ENCODE measurements at regions not wholly inside any gene's neighbourhood (a gene's known extent, or its start where the extent isn't known, plus 50 kb on each side); places are given as distances from the start of the nearest gene placed in this dataset.

GRCh38 chr15:31806106-31806505 is 224.2 kb upstream of the CHRNA7 start:
- no peak overlapping the region for H3K4me3 ChIP-seq (ENCODE audit: control insufficient read depth in 1 of 7, extremely low read depth in 1 of 7, insufficient read depth in 4 of 7, low read depth in 2 of 7, low read length in 6 of 7)
- CTCF ChIA-PET = no interaction called here
- H3K4me1 ChIP-seq (ENCODE audit: control extremely low read depth in 1 of 4, control insufficient read depth in 4 of 4, insufficient read depth in 4 of 4, low read length in 3 of 4) = no peaks in the 10 kb centered on the region
- POLR2A ChIA-PET = no interaction called here
- H3K27ac ChIP-seq (ENCODE audit: insufficient read depth in 1 of 2, low read depth in 1 of 2, low read length in 2 of 2, poor library complexity in 1 of 2, severe bottlenecking in 2 of 2) = no peak overlapping the region
- no peak for DNase-seq
- peaks cover 0 to 2% (median 0%) of the 10 kb centered on the region in 5 experiments for H3K9me3 ChIP-seq (ENCODE audit: control extremely low read depth in 1 of 5, control insufficient read depth in 4 of 5, insufficient read depth in 2 of 5, low read depth in 1 of 5, low read length in 4 of 5)
- peaks cover 0 to 2% (median 0%) of the 10 kb centered on the region in 5 experiments for H3K27me3 ChIP-seq (replicated peaks in 2 of 5; ENCODE audit: control insufficient read depth in 4 of 5, insufficient read depth in 5 of 5, low read length in 4 of 5)
- no peaks in the 10 kb centered on the region for H3K36me3 ChIP-seq (ENCODE audit: control insufficient read depth in 4 of 4, insufficient read depth in 4 of 4, low read length in 3 of 4)

- H3K9me3 ChIP-seq (ENCODE audit: control extremely low read depth in 1 of 5, control insufficient read depth in 4 of 5, insufficient read depth in 2 of 5, low read depth in 1 of 5, low read length in 4 of 5) = peaks cover 0 to 2% (median 0%) of the 10 kb centered on the region in 5 experiments
- H3K27ac ChIP-seq (ENCODE audit: insufficient read depth in 1 of 2, low read depth in 1 of 2, low read length in 2 of 2, poor library complexity in 1 of 2, severe bottlenecking in 2 of 2) = no peak overlapping the region
- ChIA-PET POLR2A (no interaction called here), CTCF (no interaction called here)
- H3K27me3 ChIP-seq (replicated peaks in 2 of 5; ENCODE audit: control insufficient read depth in 4 of 5, insufficient read depth in 5 of 5, low read length in 4 of 5) = peaks cover 0 to 1% (median 0%) of the 10 kb centered on the region in 5 experiments
- DNase-seq = no peak
- no peaks in the 10 kb centered on the region for H3K4me1 ChIP-seq (ENCODE audit: control extremely low read depth in 1 of 4, control insufficient read depth in 4 of 4, insufficient read depth in 4 of 4, low read length in 3 of 4)
- 97% methylated on average over 10 of the region's 10 CpGs for WGBS (ENCODE audit: insufficient coverage)
- no peaks in the 10 kb centered on the region for H3K36me3 ChIP-seq (ENCODE audit: control insufficient read depth in 4 of 4, insufficient read depth in 4 of 4, low read length in 3 of 4)
- H3K4me3 ChIP-seq (ENCODE audit: control insufficient read depth in 1 of 7, extremely low read depth in 1 of 7, insufficient read depth in 4 of 7, low read depth in 2 of 7, low read length in 6 of 7) = no peak overlapping the region
Measured at GRCh38 chr15:31811641-31812040, 218.7 kb upstream of the CHRNA7 start.

GRCh38 chr15:31814082-31814481 is 216.2 kb upstream of the CHRNA7 start:
- 73% methylated on average over 4 of the region's 5 CpGs for WGBS (ENCODE audit: insufficient coverage)
- Histone ChIP-seq H3K27ac (ENCODE audit: insufficient read depth in 1 of 2, low read depth in 1 of 2, low read length in 2 of 2, poor library complexity in 1 of 2, severe bottlenecking in 2 of 2) (no peak overlapping the region), H3K36me3 (ENCODE audit: control insufficient read depth in 4 of 4, insufficient read depth in 4 of 4, low read length in 3 of 4) (no peaks in the 10 kb centered on the region), H3K9me3 (ENCODE audit: control extremely low read depth in 1 of 5, control insufficient read depth in 4 of 5, insufficient read depth in 2 of 5, low read depth in 1 of 5, low read length in 4 of 5) (peaks cover 0 to 2% (median 0%) of the 10 kb centered on the region in 5 experiments), H3K27me3 (replicated peaks in 2 of 5; ENCODE audit: control insufficient read depth in 4 of 5, insufficient read depth in 5 of 5, low read length in 4 of 5) (peaks cover 0 to 1% (median 0%) of the 10 kb centered on the region in 5 experiments), H3K4me1 (ENCODE audit: control extremely low read depth in 1 of 4, control insufficient read depth in 4 of 4, insufficient read depth in 4 of 4, low read length in 3 of 4) (no peaks in the 10 kb centered on the region), H3K4me3 (ENCODE audit: control insufficient read depth in 1 of 7, extremely low read depth in 1 of 7, insufficient read depth in 4 of 7, low read depth in 2 of 7, low read length in 6 of 7) (no peak overlapping the region)
- CTCF ChIA-PET = no interaction called here
- POLR2A ChIA-PET = no interaction called here
- DNase-seq = no peak

- POLR2A ChIA-PET = no interaction called here
- Histone ChIP-seq H3K4me3 (ENCODE audit: control insufficient read depth in 1 of 7, extremely low read depth in 1 of 7, insufficient read depth in 4 of 7, low read depth in 2 of 7, low read length in 6 of 7) (no peak overlapping the region), H3K4me1 (ENCODE audit: control extremely low read depth in 1 of 4, control insufficient read depth in 4 of 4, insufficient read depth in 4 of 4, low read length in 3 of 4) (no peaks in the 10 kb centered on the region), H3K27me3 (replicated peaks in 2 of 5; ENCODE audit: control insufficient read depth in 4 of 5, insufficient read depth in 5 of 5, low read length in 4 of 5) (no peaks in the 10 kb centered on the region), H3K27ac (ENCODE audit: insufficient read depth in 1 of 2, low read depth in 1 of 2, low read length in 2 of 2, poor library complexity in 1 of 2, severe bottlenecking in 2 of 2) (no peak overlapping the region), H3K9me3 (ENCODE audit: control extremely low read depth in 1 of 5, control insufficient read depth in 4 of 5, insufficient read depth in 2 of 5, low read depth in 1 of 5, low read length in 4 of 5) (peaks cover 0 to under 1% (median 0%) of the 10 kb centered on the region in 5 experiments), H3K36me3 (ENCODE audit: control insufficient read depth in 4 of 4, insufficient read depth in 4 of 4, low read length in 3 of 4) (no peaks in the 10 kb centered on the region)
- DNase-seq = no peak
- WGBS (ENCODE audit: insufficient coverage) = 98% methylated on average over 14 of the region's 15 CpGs
- CTCF ChIA-PET = no interaction called here
Measured at GRCh38 chr15:31815411-31816155, 214.7 kb upstream of the CHRNA7 start.

- DNase-seq = no peak
- Histone ChIP-seq H3K27ac (ENCODE audit: insufficient read depth in 1 of 2, low read depth in 1 of 2, low read length in 2 of 2, poor library complexity in 1 of 2, severe bottlenecking in 2 of 2) (no peak overlapping the region), H3K27me3 (replicated peaks in 2 of 5; ENCODE audit: control insufficient read depth in 4 of 5, insufficient read depth in 5 of 5, low read length in 4 of 5) (no peaks in the 10 kb centered on the region), H3K4me1 (ENCODE audit: control extremely low read depth in 1 of 4, control insufficient read depth in 4 of 4, insufficient read depth in 4 of 4, low read length in 3 of 4) (no peaks in the 10 kb centered on the region), H3K9me3 (ENCODE audit: control extremely low read depth in 1 of 5, control insufficient read depth in 4 of 5, insufficient read depth in 2 of 5, low read depth in 1 of 5, low read length in 4 of 5) (no peaks in the 10 kb centered on the region), H3K4me3 (ENCODE audit: control insufficient read depth in 1 of 7, extremely low read depth in 1 of 7, insufficient read depth in 4 of 7, low read depth in 2 of 7, low read length in 6 of 7) (no peak overlapping the region), H3K36me3 (ENCODE audit: control insufficient read depth in 4 of 4, insufficient read depth in 4 of 4, low read length in 3 of 4) (no peaks in the 10 kb centered on the region)
- ChIA-PET CTCF (no interaction called here), POLR2A (no interaction called here)
- WGBS (ENCODE audit: insufficient coverage) = 67% methylated on average over 1 of the region's 2 CpGs
Measured at GRCh38 chr15:31822463-31822862, 207.9 kb upstream of the CHRNA7 start.

- no peak overlapping the region for H3K4me3 ChIP-seq (ENCODE audit: control insufficient read depth in 1 of 7, extremely low read depth in 1 of 7, insufficient read depth in 4 of 7, low read depth in 2 of 7, low read length in 6 of 7)
- WGBS (ENCODE audit: insufficient coverage) = 100% methylated on average over 3 of the region's 5 CpGs
- POLR2A ChIA-PET = no interaction called here
- H3K36me3 ChIP-seq (ENCODE audit: control insufficient read depth in 4 of 4, insufficient read depth in 4 of 4, low read length in 3 of 4) = no peaks in the 10 kb centered on the region
- no peaks in the 10 kb centered on the region for H3K4me1 ChIP-seq (ENCODE audit: control extremely low read depth in 1 of 4, control insufficient read depth in 4 of 4, insufficient read depth in 4 of 4, low read length in 3 of 4)
- no peak overlapping the region for H3K27ac ChIP-seq (ENCODE audit: insufficient read depth in 1 of 2, low read depth in 1 of 2, low read length in 2 of 2, poor library complexity in 1 of 2, severe bottlenecking in 2 of 2)
- H3K9me3 ChIP-seq (ENCODE audit: control extremely low read depth in 1 of 5, control insufficient read depth in 4 of 5, insufficient read depth in 2 of 5, low read depth in 1 of 5, low read length in 4 of 5) = no peaks in the 10 kb centered on the region
- CTCF ChIA-PET = no interaction called here
- no peak for DNase-seq
- no peaks in the 10 kb centered on the region for H3K27me3 ChIP-seq (replicated peaks in 2 of 5; ENCODE audit: control insufficient read depth in 4 of 5, insufficient read depth in 5 of 5, low read length in 4 of 5)
Measured at GRCh38 chr15:31824024-31824423, 206.3 kb upstream of the CHRNA7 start.

- H3K27me3 ChIP-seq (replicated peaks in 2 of 5; ENCODE audit: control insufficient read depth in 4 of 5, insufficient read depth in 5 of 5, low read length in 4 of 5) = peaks cover 0 to 2% (median 0%) of the 10 kb centered on the region in 5 experiments
- 95% methylated on average over 2 of the region's 3 CpGs for WGBS (ENCODE audit: insufficient coverage)
- H3K4me1 ChIP-seq (ENCODE audit: control extremely low read depth in 1 of 4, control insufficient read depth in 4 of 4, insufficient read depth in 4 of 4, low read length in 3 of 4) = no peaks in the 10 kb centered on the region
- H3K9me3 ChIP-seq (ENCODE audit: control extremely low read depth in 1 of 5, control insufficient read depth in 4 of 5, insufficient read depth in 2 of 5, low read depth in 1 of 5, low read length in 4 of 5) = peaks cover 0 to 8% (median 0%) of the 10 kb centered on the region in 5 experiments
- no peak for DNase-seq
- no peak overlapping the region for H3K4me3 ChIP-seq (ENCODE audit: control insufficient read depth in 1 of 7, extremely low read depth in 1 of 7, insufficient read depth in 4 of 7, low read depth in 2 of 7, low read length in 6 of 7)
- ChIA-PET CTCF (no interaction called here), POLR2A (no interaction called here)
- no peak overlapping the region for H3K27ac ChIP-seq (ENCODE audit: insufficient read depth in 1 of 2, low read depth in 1 of 2, low read length in 2 of 2, poor library complexity in 1 of 2, severe bottlenecking in 2 of 2)
- H3K36me3 ChIP-seq (ENCODE audit: control insufficient read depth in 4 of 4, insufficient read depth in 4 of 4, low read length in 3 of 4) = no peaks in the 10 kb centered on the region
Measured at GRCh38 chr15:31828594-31828993, 201.7 kb upstream of the CHRNA7 start.
